WTC11 (cell line): ENCODE measurements at regions not wholly inside any gene's neighbourhood (a gene's known extent, or its start where the extent isn't known, plus 50 kb on each side); places are given as distances from the start of the nearest gene placed in this dataset.
"Not testable (repeated sequence)": the region's sequence is repeated elsewhere in the genome, so short reads cannot be mapped to it uniquely, and the experiment has no call there.

ENCODE experiments used
- ATAC-seq: fragments of 200-7000 bp; cut with Tn5 transposase; 2 replicates; pipeline ENCODE4 v1.10.0; 2021; ENCODE audit warnings: mild to moderate bottlenecking, moderate library complexity
- CTCF ChIA-PET: fragments of 300-600 bp; sonication (Branson Sonifier 250); formaldehyde crosslinking; loops from one replicate; lab custom pipeline; 2021; ENCODE audit warnings: antibody characterized with exemption; lab: Charles Lee
- POLR2A ChIA-PET: fragments of 350-600 bp; sonication (Branson Sonifier 250); formaldehyde crosslinking; loops from one replicate; lab custom pipeline; 2021; ENCODE audit warnings: antibody characterized with exemption; lab: Charles Lee
- DNase-seq: peaks from one replicate; pipeline ENCODE4 v3.0.0; 2021; ENCODE audit warnings: low spot score
- H3K27ac Mint-ChIP-seq: 2 replicates; pipeline ENCODE4 v1.8.0; 2021; ENCODE audit warnings: mixed read lengths
- H3K27me3 Mint-ChIP-seq: 2 replicates; pipeline ENCODE4 v1.8.0; 2021; ENCODE audit warnings: low read depth, mild to moderate bottlenecking, moderate library complexity, mixed read lengths
- H3K36me3 Mint-ChIP-seq: 2 replicates; pipeline ENCODE4 v1.8.0; 2021; ENCODE audit warnings: mixed read lengths
- H3K4me1 Mint-ChIP-seq: 2 replicates; pipeline ENCODE4 v1.8.0; 2022; ENCODE audit warnings: mixed read lengths
- H3K4me3 Mint-ChIP-seq: 2 replicates; pipeline ENCODE4 v1.8.0; 2021; ENCODE audit warnings: mild to moderate bottlenecking, moderate library complexity, mixed read lengths
- H3K9me3 Mint-ChIP-seq: 2 replicates; pipeline ENCODE4 v1.8.0; 2021; ENCODE audit warnings: mixed read lengths
- ATF3 ChIP-seq: sonication (generic); formaldehyde crosslinking; conservative IDR thresholded peaks from 2 replicates; pipeline ENCODE4 v1.8.1; 2022; ENCODE audit warnings: mild to moderate bottlenecking, missing genetic modification reagents
- FOXP1 ChIP-seq: sonication (generic); formaldehyde crosslinking; IDR thresholded peaks from 2 replicates; pipeline ENCODE4 v1.8.0; 2022; ENCODE audit warnings: missing genetic modification reagents, mild to moderate bottlenecking, moderate library complexity, borderline replicate concordance
- IRF1 ChIP-seq: sonication (generic); formaldehyde crosslinking; IDR thresholded peaks from 2 replicates; pipeline ENCODE4 v1.8.0; 2023; ENCODE audit warnings: missing genetic modification reagents
- STAT6 ChIP-seq: sonication (generic); formaldehyde crosslinking; conservative IDR thresholded peaks from 2 replicates; pipeline ENCODE4 v1.8.1; 2023; ENCODE audit warnings: mild to moderate bottlenecking, low read depth, missing genetic modification reagents, moderate library complexity
- TCF7 ChIP-seq: sonication (generic); formaldehyde crosslinking; IDR thresholded peaks from 2 replicates; pipeline ENCODE4 v1.8.0; 2022; ENCODE audit warnings: mild to moderate bottlenecking, low read depth, missing genetic modification reagents, moderate library complexity
- ZNF232 ChIP-seq: sonication (generic); formaldehyde crosslinking; IDR thresholded peaks from 2 replicates; pipeline ENCODE4 v1.8.0; 2022; ENCODE audit warnings: mild to moderate bottlenecking, missing genetic modification reagents
- ZNF281 ChIP-seq: sonication (generic); formaldehyde crosslinking; IDR thresholded peaks from 2 replicates; pipeline ENCODE4 v1.8.0; 2023; ENCODE audit warnings: mild to moderate bottlenecking, missing genetic modification reagents
- ZNF671 ChIP-seq: fragments of 250-450 bp; sonication (Bioruptor Pico); IDR thresholded peaks from 2 replicates; pipeline ENCODE4 v1.8.0; 2021; ENCODE audit warnings: mild to moderate bottlenecking
- TF ChIP-seq, protein P1 (sequence below): fragments of 250-450 bp; sonication (Bioruptor Pico); conservative IDR thresholded peaks from 2 replicates; pipeline ENCODE4 v1.9.0; 2021; ENCODE audit warnings: mild to moderate bottlenecking

GRCh38 chr7:145700488-145700887 lies 416.1 kb upstream of the CNTNAP2 start (continued):
- TF ChIP-seq ZNF281 (CRISPR knock-in tag) (no peak), FOXP1 (no peak)

DNA sequence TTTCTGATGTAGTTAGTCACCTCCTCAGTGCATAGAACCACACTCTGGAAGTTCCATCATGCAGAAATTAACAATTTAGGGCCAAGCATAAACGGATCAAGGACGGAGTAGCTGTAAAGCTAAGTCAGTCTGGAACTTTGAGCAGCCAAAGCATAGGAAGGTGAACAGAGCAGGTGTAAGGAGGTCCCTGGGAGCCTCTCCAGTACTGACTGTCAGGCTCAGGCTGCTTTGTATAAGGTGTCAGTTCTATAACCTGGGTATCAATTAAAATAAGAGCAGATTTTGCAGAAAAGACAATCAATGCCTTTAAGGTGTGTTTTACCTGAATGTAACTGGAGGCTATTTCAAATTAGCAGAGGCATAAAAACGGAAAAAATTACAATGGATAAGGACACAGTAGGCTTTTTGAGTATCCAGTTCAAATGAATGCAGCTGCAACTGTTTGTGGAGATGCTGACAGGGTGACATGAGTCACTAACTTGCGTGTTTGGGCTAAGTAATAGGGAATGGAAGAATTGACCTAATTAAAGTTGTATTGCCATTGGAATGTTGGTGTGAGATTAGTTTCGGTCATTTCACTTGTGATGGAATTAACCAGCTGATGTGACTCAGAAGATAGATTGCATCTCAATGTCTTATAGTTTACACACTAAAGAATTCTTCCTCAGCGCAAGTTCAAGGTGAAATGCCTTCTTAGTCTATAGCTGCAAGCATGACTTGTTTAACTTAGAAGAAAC lies 417.9 kb upstream of the CNTNAP2 start:
- H3K4me1 Mint-ChIP-seq = no peaks in the 10 kb centered on the region
- ChIA-PET CTCF (no interaction called here), POLR2A (no interaction called here)
- DNase-seq (no peak), ATAC-seq (no peak)
- no peaks in the 10 kb centered on the region for H3K36me3 Mint-ChIP-seq
- no peak overlapping the region for H3K27ac Mint-ChIP-seq
- no peak overlapping the region for H3K4me3 Mint-ChIP-seq
- peaks cover 9% of the 10 kb centered on the region; the same call in 1 of the 2 replicates for H3K9me3 Mint-ChIP-seq
- H3K27me3 Mint-ChIP-seq = no peaks in the 10 kb centered on the region
- TF ChIP-seq, protein P1, sequence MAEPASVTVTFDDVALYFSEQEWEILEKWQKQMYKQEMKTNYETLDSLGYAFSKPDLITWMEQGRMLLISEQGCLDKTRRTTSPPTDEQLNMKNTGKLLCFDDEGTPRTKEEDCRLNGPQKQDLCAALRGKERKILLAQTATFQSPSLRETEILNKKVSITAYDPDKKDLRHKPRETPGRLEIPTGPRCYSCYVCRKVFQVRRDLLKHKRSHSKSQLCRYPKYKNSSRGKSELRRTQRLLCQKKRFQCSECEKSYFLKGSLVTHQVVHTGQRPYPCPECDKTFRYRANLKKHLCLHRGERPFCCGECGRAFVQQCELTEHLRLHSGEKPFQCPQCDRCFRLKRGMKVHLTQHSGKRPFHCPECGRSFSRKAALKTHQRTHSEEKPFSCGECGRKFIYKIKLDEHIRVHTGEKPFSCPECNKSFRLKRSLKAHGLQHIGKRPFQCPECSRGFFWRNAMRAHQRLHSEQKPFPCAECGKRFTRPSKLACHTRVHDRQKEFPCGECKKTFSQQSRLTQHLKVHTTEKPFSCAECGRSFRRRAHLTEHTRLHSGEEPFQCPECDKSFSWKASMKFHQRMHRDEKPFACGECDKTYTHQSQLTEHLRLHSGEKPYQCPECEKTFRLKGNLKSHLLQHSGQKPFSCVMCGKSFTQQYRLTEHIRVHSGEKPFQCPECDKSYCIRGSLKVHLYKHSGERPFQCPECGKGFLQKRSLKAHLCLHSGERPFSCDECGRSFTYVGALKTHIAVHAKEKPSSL (CRISPR knock-in tag) = no peak

DNA sequence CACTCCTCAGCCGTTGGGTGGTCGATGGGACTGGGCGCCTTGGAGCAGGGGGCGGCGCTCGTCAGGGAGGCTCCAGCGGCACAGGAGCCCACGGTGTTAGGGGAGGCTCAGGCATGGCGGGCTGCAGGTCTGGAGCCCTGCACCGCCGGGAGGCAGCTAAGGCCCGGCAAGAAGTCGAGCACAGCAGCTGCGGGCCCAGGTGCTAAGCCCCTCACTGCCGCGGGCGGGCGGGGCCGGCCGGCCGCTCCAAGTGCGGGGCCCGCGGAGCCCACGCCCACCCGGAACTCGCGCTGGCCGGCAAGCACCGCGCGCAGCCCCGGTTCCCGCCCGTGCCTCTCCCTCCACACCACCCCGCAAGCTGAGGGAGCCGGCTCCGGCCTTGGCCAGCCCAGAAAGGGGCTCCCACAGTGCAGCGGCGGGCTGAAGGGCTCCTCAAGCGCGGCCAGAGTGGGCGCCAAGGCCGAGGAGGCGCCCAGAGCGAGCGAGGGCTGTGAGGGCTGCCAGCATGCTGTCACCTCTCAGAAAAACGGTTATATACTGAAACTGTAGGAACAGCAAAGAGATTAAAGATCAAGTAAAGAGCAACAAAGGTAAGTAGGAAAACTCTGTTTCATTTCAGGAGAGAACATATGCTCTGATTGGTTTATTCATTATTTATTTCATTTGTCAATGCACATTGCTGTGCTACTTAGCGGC lies 419.0 kb upstream of the CNTNAP2 start:
- H3K4me3 Mint-ChIP-seq, H3K27me3 Mint-ChIP-seq, ATAC-seq, H3K9me3 Mint-ChIP-seq, H3K27ac Mint-ChIP-seq, CTCF ChIA-PET, H3K4me1 Mint-ChIP-seq, DNase-seq, H3K36me3 Mint-ChIP-seq, POLR2A ChIA-PET: not testable (repeated sequence)

DNA sequence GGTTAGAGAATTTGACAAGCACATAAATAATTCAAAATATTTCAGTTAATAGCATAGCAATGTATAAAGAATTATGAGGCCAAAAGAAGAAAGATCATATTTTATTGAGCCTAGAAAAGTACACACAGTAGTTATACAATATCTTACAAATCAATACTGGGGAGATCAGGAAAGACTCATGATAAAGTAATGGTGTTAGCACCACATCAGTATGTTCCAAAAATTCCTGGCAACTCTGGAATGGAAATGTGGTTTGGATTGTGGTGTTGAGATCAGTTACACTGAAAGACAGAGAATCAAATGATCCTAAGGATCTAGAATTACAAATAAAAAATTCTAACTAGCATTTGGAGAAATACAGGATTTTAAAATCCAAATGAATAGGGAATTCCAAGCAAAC lies 420.5 kb upstream of the CNTNAP2 start:
- TF ChIP-seq ZNF671 (CRISPR knock-in tag) = no peak
- TF ChIP-seq ZNF232 (CRISPR knock-in tag) = no peak
- TF ChIP-seq IRF1 (CRISPR knock-in tag) = no peak
- TF ChIP-seq TCF7 = no peak
- no peak for TF ChIP-seq ATF3
- TF ChIP-seq STAT6 (CRISPR knock-in tag) = no peak
- Mint-ChIP-seq H3K27me3 (no peaks in the 10 kb centered on the region), H3K9me3 (peaks cover 9% of the 10 kb centered on the region; the same call in 1 of the 2 replicates), H3K4me1 (peaks cover 6% of the 10 kb centered on the region), H3K36me3 (no peaks in the 10 kb centered on the region), H3K4me3 (no peak overlapping the region), H3K27ac (no peak overlapping the region)
- POLR2A ChIA-PET = no interaction called here
- no peak for DNase-seq
- no peak for ATAC-seq
- CTCF ChIA-PET = no interaction called here
